GM21515 (cell line): ENCODE measurements at regions not wholly inside any gene's neighbourhood (a gene's known extent, or its start where the extent isn't known, plus 50 kb on each side); places are given as distances from the start of the nearest gene placed in this dataset.

Experiments used
- ATAC-seq: cut with Tn5 transposase; IDR thresholded peaks from one replicate; pipeline ENCODE4 v1.9.1; 2021; ENCODE audit not compliant: unreplicated experiment

- ATAC-seq: no peak
Measured at GRCh38 chr3:107943786-107944523, 146.9 kb downstream of the CD47 start.

- ATAC-seq: no peak
Measured at GRCh38 chr3:107942951-107943749, 147.7 kb downstream of the CD47 start.

GRCh38 chr3:107942244-107942643 lies 148.6 kb downstream of the CD47 start:
- ATAC-seq: no peak

GRCh38 chr3:107939691-107940442 lies 151.0 kb downstream of the CD47 start:
- no peak for ATAC-seq

GRCh38 chr3:107938143-107938542 lies 152.7 kb downstream of the CD47 start:
- no peak for ATAC-seq

GRCh38 chr3:107934808-107935207 lies 156.0 kb downstream of the CD47 start:
- no peak for ATAC-seq

- no peak for ATAC-seq
Measured at GRCh38 chr3:107933450-107933849, 157.4 kb downstream of the CD47 start.

GRCh38 chr3:107931326-107931725 lies 159.5 kb downstream of the CD47 start:
- no peak for ATAC-seq

GRCh38 chr3:107929088-107929487 lies 161.7 kb downstream of the CD47 start:
- ATAC-seq: no peak

- ATAC-seq: no peak
Measured at GRCh38 chr3:107928084-107928445, 162.8 kb downstream of the CD47 start.

GRCh38 chr3:107927361-107928083 lies 163.3 kb downstream of the CD47 start:
- ATAC-seq: peak; percentile 99

- ATAC-seq: no peak
Measured at GRCh38 chr3:107925851-107926250, 165.0 kb downstream of the CD47 start.

GRCh38 chr3:107921038-107921437 lies 169.8 kb downstream of the CD47 start:
- ATAC-seq: no peak

- no peak for ATAC-seq
Measured at GRCh38 chr3:107920538-107920937, 170.3 kb downstream of the CD47 start.

- no peak for ATAC-seq
Measured at GRCh38 chr3:107919239-107919638, 171.6 kb downstream of the CD47 start.

- ATAC-seq: no peak
Measured at GRCh38 chr3:107916171-107916570, 174.7 kb downstream of the CD47 start.

GRCh38 chr3:107915706-107916105 lies 175.1 kb downstream of the CD47 start:
- no peak for ATAC-seq

GRCh38 chr3:107913701-107914100 lies 177.1 kb downstream of the CD47 start:
- ATAC-seq: no peak

GRCh38 chr3:107911337-107912000 lies 179.4 kb downstream of the CD47 start:
- ATAC-seq: no peak

- ATAC-seq: peak; percentile 98
Measured at GRCh38 chr3:107910713-107911259, 180.0 kb downstream of the CD47 start.
